BLaER1 (cell line): ENCODE measurements at regions not wholly inside any gene's neighbourhood (a gene's known extent, or its start where the extent isn't known, plus 50 kb on each side); places are given as distances from the start of the nearest gene placed in this dataset.

Source experiments
- H3K27ac ChIP-seq: shearing (Covaris generic); formaldehyde crosslinking; 2 replicates; pipeline ENCODE4 v1.8.1; 2022
- H3K27me3 ChIP-seq: shearing (Covaris generic); formaldehyde crosslinking; 2 replicates; pipeline ENCODE4 v1.8.1; 2022
- H3K36me3 ChIP-seq: shearing (Covaris generic); formaldehyde crosslinking; 2 replicates; pipeline ENCODE4 v1.8.1; 2022
- H3K4me1 ChIP-seq: shearing (Covaris generic); formaldehyde crosslinking; 2 replicates; pipeline ENCODE4 v1.8.1; 2022
- H3K4me2 ChIP-seq: shearing (Covaris generic); formaldehyde crosslinking; 2 replicates; pipeline ENCODE4 v1.8.1; 2022
- H3K4me3 ChIP-seq: shearing (Covaris generic); formaldehyde crosslinking; 2 replicates; pipeline ENCODE4 v1.8.1; 2022
- H3K9ac ChIP-seq: shearing (Covaris generic); formaldehyde crosslinking; 2 replicates; pipeline ENCODE4 v1.8.1; 2022
- H3K9me3 ChIP-seq: shearing (Covaris generic); formaldehyde crosslinking; 2 replicates; pipeline ENCODE4 v1.8.1; 2022
- H4K20me1 ChIP-seq: shearing (Covaris generic); formaldehyde crosslinking; 2 replicates; pipeline ENCODE4 v1.8.1; 2022
- Cebpa-rat ChIP-seq: shearing (Covaris generic); IDR thresholded peaks from 2 replicates; pipeline ENCODE4 v1.8.1; 2022

GRCh38 chr12:75602106-75602505, 90.7 kb upstream of the KRR1 start:
- TF ChIP-seq Cebpa-rat, result no peak
- Histone ChIP-seq H3K27ac (no peak overlapping the region), H3K9me3 (no peaks in the 10 kb centered on the region), H3K4me3 (no peak overlapping the region), H4K20me1 (no peaks in the 10 kb centered on the region), H3K36me3 (no peaks in the 10 kb centered on the region), H3K27me3 (no peaks in the 10 kb centered on the region), H3K4me2 (no peak overlapping the region), H3K4me1 (no peaks in the 10 kb centered on the region), H3K9ac (no peak overlapping the region)

- TF ChIP-seq Cebpa-rat, result no peak
- Histone ChIP-seq H4K20me1 (no peaks in the 10 kb centered on the region), H3K36me3 (no peaks in the 10 kb centered on the region), H3K27ac (no peak overlapping the region), H3K9ac (no peak overlapping the region), H3K27me3 (no peaks in the 10 kb centered on the region), H3K4me3 (no peak overlapping the region), H3K4me1 (no peaks in the 10 kb centered on the region), H3K9me3 (no peaks in the 10 kb centered on the region), H3K4me2 (no peak overlapping the region)
Observed at GRCh38 chr12:75600146-75600545, 88.7 kb upstream of the KRR1 start.

- Histone ChIP-seq H3K9me3 (peaks cover 7% of the 10 kb centered on the region), H3K4me2 (no peak overlapping the region), H3K4me1 (no peaks in the 10 kb centered on the region), H3K27me3 (no peaks in the 10 kb centered on the region), H3K4me3 (no peak overlapping the region), H3K9ac (no peak overlapping the region), H3K27ac (no peak overlapping the region), H4K20me1 (no peaks in the 10 kb centered on the region), H3K36me3 (no peaks in the 10 kb centered on the region)
- no peak for TF ChIP-seq Cebpa-rat
Observed at GRCh38 chr12:75599061-75599460, 87.7 kb upstream of the KRR1 start.

- Histone ChIP-seq H3K9ac (no peak overlapping the region), H3K4me2 (no peak overlapping the region), H4K20me1 (no peaks in the 10 kb centered on the region), H3K27ac (no peak overlapping the region), H3K9me3 (peaks cover 7% of the 10 kb centered on the region), H3K4me1 (no peaks in the 10 kb centered on the region), H3K27me3 (no peaks in the 10 kb centered on the region), H3K36me3 (no peaks in the 10 kb centered on the region), H3K4me3 (no peak overlapping the region)
- no peak for TF ChIP-seq Cebpa-rat
Observed at GRCh38 chr12:75596406-75596805, 85.0 kb upstream of the KRR1 start.

- TF ChIP-seq Cebpa-rat, result no peak
- Histone ChIP-seq H3K27ac (no peak overlapping the region), H3K4me2 (no peak overlapping the region), H3K9me3 (peaks cover 7% of the 10 kb centered on the region), H3K36me3 (no peaks in the 10 kb centered on the region), H3K27me3 (no peaks in the 10 kb centered on the region), H3K4me3 (no peak overlapping the region), H3K9ac (no peak overlapping the region), H3K4me1 (no peaks in the 10 kb centered on the region), H4K20me1 (no peaks in the 10 kb centered on the region)
Observed at GRCh38 chr12:75592638-75593335, 81.4 kb upstream of the KRR1 start.

GRCh38 chr12:75592086-75592485, 80.7 kb upstream of the KRR1 start:
- no peak overlapping the region for H3K4me2 ChIP-seq
- H4K20me1 ChIP-seq, result no peaks in the 10 kb centered on the region
- no peak overlapping the region for H3K4me3 ChIP-seq
- TF ChIP-seq Cebpa-rat, result no peak
- peaks cover 3% of the 10 kb centered on the region for H3K4me1 ChIP-seq
- no peaks in the 10 kb centered on the region for H3K36me3 ChIP-seq
- no peaks in the 10 kb centered on the region for H3K27me3 ChIP-seq
- H3K27ac ChIP-seq, result no peak overlapping the region
- H3K9ac ChIP-seq, result no peak overlapping the region
- H3K9me3 ChIP-seq, result peaks cover 7% of the 10 kb centered on the region

- Histone ChIP-seq H4K20me1 (no peaks in the 10 kb centered on the region), H3K4me2 (no peak overlapping the region), H3K4me1 (peaks cover 7% of the 10 kb centered on the region), H3K4me3 (no peak overlapping the region), H3K9ac (no peak overlapping the region), H3K9me3 (peaks cover 7% of the 10 kb centered on the region), H3K36me3 (no peaks in the 10 kb centered on the region), H3K27ac (no peak overlapping the region), H3K27me3 (no peaks in the 10 kb centered on the region)
- TF ChIP-seq Cebpa-rat, result no peak
Observed at GRCh38 chr12:75591628-75592027, 80.2 kb upstream of the KRR1 start.

GRCh38 chr12:75589801-75590200, 78.4 kb upstream of the KRR1 start:
- H3K27me3 ChIP-seq, result no peaks in the 10 kb centered on the region
- no peak overlapping the region for H3K4me3 ChIP-seq
- TF ChIP-seq Cebpa-rat, result no peak
- H3K4me1 ChIP-seq, result peaks cover 11% of the 10 kb centered on the region
- peaks cover 5% of the 10 kb centered on the region for H3K9me3 ChIP-seq
- H3K4me2 ChIP-seq, result no peak overlapping the region
- H3K36me3 ChIP-seq, result no peaks in the 10 kb centered on the region
- H3K9ac ChIP-seq, result no peak overlapping the region
- H3K27ac ChIP-seq, result no peak overlapping the region
- H4K20me1 ChIP-seq, result no peaks in the 10 kb centered on the region

- Histone ChIP-seq H4K20me1 (no peaks in the 10 kb centered on the region), H3K4me3 (no peak overlapping the region), H3K4me1 (peaks cover 11% of the 10 kb centered on the region), H3K27me3 (no peaks in the 10 kb centered on the region), H3K9ac (no peak overlapping the region), H3K4me2 (peak overlapping the region; percentile 54; the same call in 1 of the 2 replicates), H3K27ac (no peak overlapping the region), H3K36me3 (no peaks in the 10 kb centered on the region), H3K9me3 (no peaks in the 10 kb centered on the region)
- TF ChIP-seq Cebpa-rat, result no peak
Observed at GRCh38 chr12:75587340-75588106, 76.1 kb upstream of the KRR1 start.

GRCh38 chr12:75585330-75585729, 73.9 kb upstream of the KRR1 start:
- H3K36me3 ChIP-seq, result no peaks in the 10 kb centered on the region
- H3K4me2 ChIP-seq, result no peak overlapping the region
- no peak overlapping the region for H3K27ac ChIP-seq
- H3K27me3 ChIP-seq, result no peaks in the 10 kb centered on the region
- H3K4me1 ChIP-seq, result peaks cover 25% of the 10 kb centered on the region
- H4K20me1 ChIP-seq, result no peaks in the 10 kb centered on the region
- H3K9ac ChIP-seq, result no peak overlapping the region
- no peaks in the 10 kb centered on the region for H3K9me3 ChIP-seq
- no peak for TF ChIP-seq Cebpa-rat
- H3K4me3 ChIP-seq, result no peak overlapping the region
